Adipocyte (in vitro differentiated cells): ENCODE measurements at regions not wholly inside any gene's neighbourhood (a gene's known extent, or its start where the extent isn't known, plus 50 kb on each side); places are given as distances from the start of the nearest gene placed in this dataset.

Experiments used
- DNase-seq: peaks from one replicate; pipeline ENCODE4 v3.0.0-alpha.2; 2015; ENCODE audit warnings: low read depth
- H3K27me3 ChIP-seq: replicated peaks from 2 replicates; pipeline ENCODE4 v1.7.0; 2013; ENCODE audit warnings: mild to moderate bottlenecking, low read length, moderate library complexity; ENCODE audit not compliant: control insufficient read depth, insufficient read depth
- H3K36me3 ChIP-seq: 2 replicates; pipeline ENCODE4 v1.7.0; 2013; ENCODE audit warnings: low read length, mild to moderate bottlenecking, moderate library complexity; ENCODE audit not compliant: control insufficient read depth, insufficient read depth, severe bottlenecking
- H3K4me1 ChIP-seq: 2 replicates; pipeline ENCODE4 v1.7.0; 2013; ENCODE audit warnings: mild to moderate bottlenecking, low read length, moderate library complexity; ENCODE audit not compliant: control insufficient read depth, insufficient read depth
- H3K4me3 ChIP-seq: 2 replicates; pipeline ENCODE4 v1.7.0; 2013; ENCODE audit warnings: mild to moderate bottlenecking, low read length, moderate library complexity
- H3K9ac ChIP-seq: 2 replicates; pipeline ENCODE4 v1.7.0; 2013; ENCODE audit warnings: mild to moderate bottlenecking, low read length, moderate library complexity
- H3K9me3 ChIP-seq: 2 replicates; pipeline ENCODE4 v1.7.0; 2013; ENCODE audit warnings: mild to moderate bottlenecking, low read length, moderate library complexity; ENCODE audit not compliant: control insufficient read depth

- peak; percentile 16 for DNase-seq
- no peaks in the 10 kb centered on the region for H3K9me3 ChIP-seq
- H3K27me3 ChIP-seq: no peaks in the 10 kb centered on the region
- peak overlapping the region; percentile 67 for H3K4me3 ChIP-seq
- H3K4me1 ChIP-seq: peaks cover 43% of the 10 kb centered on the region
- H3K36me3 ChIP-seq: no peaks in the 10 kb centered on the region
- peak overlapping the region; percentile 67 for H3K9ac ChIP-seq
Observed at GRCh38 chr5:120297616-120298015, 166.5 kb upstream of the PRR16 start.

GRCh38 chr5:120298981-120299380 lies 165.1 kb upstream of the PRR16 start:
- DNase-seq: no peak
- H3K9me3 ChIP-seq: no peaks in the 10 kb centered on the region
- no peaks in the 10 kb centered on the region for H3K36me3 ChIP-seq
- no peak overlapping the region for H3K9ac ChIP-seq
- H3K4me3 ChIP-seq: no peak overlapping the region
- H3K4me1 ChIP-seq: peaks cover 34% of the 10 kb centered on the region
- no peaks in the 10 kb centered on the region for H3K27me3 ChIP-seq

- H3K4me1 ChIP-seq: peaks cover 10% of the 10 kb centered on the region
- H3K9me3 ChIP-seq: no peaks in the 10 kb centered on the region
- no peaks in the 10 kb centered on the region for H3K36me3 ChIP-seq
- H3K9ac ChIP-seq: no peak overlapping the region
- peak overlapping the region; percentile 13 for H3K4me3 ChIP-seq
- DNase-seq: peak; percentile 31
- no peaks in the 10 kb centered on the region for H3K27me3 ChIP-seq
Observed at GRCh38 chr5:120304663-120305062, 159.4 kb upstream of the PRR16 start.

- Histone ChIP-seq H3K36me3 (no peaks in the 10 kb centered on the region), H3K4me3 (no peak overlapping the region), H3K9ac (no peak overlapping the region), H3K4me1 (peaks cover 10% of the 10 kb centered on the region), H3K27me3 (no peaks in the 10 kb centered on the region), H3K9me3 (no peaks in the 10 kb centered on the region)
- DNase-seq: no peak
Observed at GRCh38 chr5:120306303-120306702, 157.8 kb upstream of the PRR16 start.

GRCh38 chr5:120314191-120314590 lies 149.9 kb upstream of the PRR16 start:
- Histone ChIP-seq H3K36me3 (no peaks in the 10 kb centered on the region), H3K27me3 (no peaks in the 10 kb centered on the region), H3K4me3 (no peak overlapping the region), H3K9me3 (no peaks in the 10 kb centered on the region), H3K9ac (no peak overlapping the region), H3K4me1 (peaks cover 9% of the 10 kb centered on the region)
- DNase-seq: peak; percentile 12

GRCh38 chr5:120320626-120321025 lies 143.5 kb upstream of the PRR16 start:
- Histone ChIP-seq H3K4me1 (no peaks in the 10 kb centered on the region), H3K9ac (no peak overlapping the region), H3K27me3 (no peaks in the 10 kb centered on the region), H3K9me3 (peaks cover 1% of the 10 kb centered on the region), H3K36me3 (no peaks in the 10 kb centered on the region), H3K4me3 (no peak overlapping the region)
- no peak for DNase-seq

- Histone ChIP-seq H3K27me3 (no peaks in the 10 kb centered on the region), H3K9me3 (peaks cover 10% of the 10 kb centered on the region), H3K9ac (no peak overlapping the region), H3K4me1 (no peaks in the 10 kb centered on the region), H3K4me3 (no peak overlapping the region), H3K36me3 (no peaks in the 10 kb centered on the region)
- DNase-seq: peak; percentile 59
Observed at GRCh38 chr5:120326651-120327050, 137.4 kb upstream of the PRR16 start.

GRCh38 chr5:120327180-120327579 lies 136.9 kb upstream of the PRR16 start:
- Histone ChIP-seq H3K36me3 (no peaks in the 10 kb centered on the region), H3K27me3 (no peaks in the 10 kb centered on the region), H3K9ac (no peak overlapping the region), H3K4me3 (no peak overlapping the region), H3K9me3 (peaks cover 10% of the 10 kb centered on the region), H3K4me1 (no peaks in the 10 kb centered on the region)
- DNase-seq: peak; percentile 39

- no peaks in the 10 kb centered on the region for H3K4me1 ChIP-seq
- H3K9me3 ChIP-seq: peaks cover 10% of the 10 kb centered on the region
- no peak overlapping the region for H3K4me3 ChIP-seq
- no peaks in the 10 kb centered on the region for H3K27me3 ChIP-seq
- H3K9ac ChIP-seq: no peak overlapping the region
- DNase-seq: no peak
- H3K36me3 ChIP-seq: no peaks in the 10 kb centered on the region
Observed at GRCh38 chr5:120329095-120329494, 135.0 kb upstream of the PRR16 start.

- no peak overlapping the region for H3K4me3 ChIP-seq
- no peaks in the 10 kb centered on the region for H3K27me3 ChIP-seq
- H3K9me3 ChIP-seq: peaks cover 9% of the 10 kb centered on the region
- no peak overlapping the region for H3K9ac ChIP-seq
- no peaks in the 10 kb centered on the region for H3K4me1 ChIP-seq
- H3K36me3 ChIP-seq: no peaks in the 10 kb centered on the region
- DNase-seq: peak; percentile 41
Observed at GRCh38 chr5:120330558-120330957, 133.5 kb upstream of the PRR16 start.

GRCh38 chr5:120344181-120344580 lies 119.9 kb upstream of the PRR16 start:
- Histone ChIP-seq H3K9me3 (no peaks in the 10 kb centered on the region), H3K4me3 (no peak overlapping the region), H3K4me1 (no peaks in the 10 kb centered on the region), H3K9ac (no peak overlapping the region), H3K36me3 (no peaks in the 10 kb centered on the region), H3K27me3 (no peaks in the 10 kb centered on the region)
- no peak for DNase-seq

- Histone ChIP-seq H3K9me3 (peaks cover 2% of the 10 kb centered on the region), H3K36me3 (no peaks in the 10 kb centered on the region), H3K4me3 (no peak overlapping the region), H3K4me1 (no peaks in the 10 kb centered on the region), H3K27me3 (no peaks in the 10 kb centered on the region), H3K9ac (no peak overlapping the region)
- DNase-seq: no peak
Observed at GRCh38 chr5:120345947-120346346, 118.2 kb upstream of the PRR16 start.
